ENCODE measurements at regions not wholly inside any gene's neighbourhood (a gene's known extent, or its start where the extent isn't known, plus 50 kb on each side); places are given as distances from the start of the nearest gene placed in this dataset.

DNA sequence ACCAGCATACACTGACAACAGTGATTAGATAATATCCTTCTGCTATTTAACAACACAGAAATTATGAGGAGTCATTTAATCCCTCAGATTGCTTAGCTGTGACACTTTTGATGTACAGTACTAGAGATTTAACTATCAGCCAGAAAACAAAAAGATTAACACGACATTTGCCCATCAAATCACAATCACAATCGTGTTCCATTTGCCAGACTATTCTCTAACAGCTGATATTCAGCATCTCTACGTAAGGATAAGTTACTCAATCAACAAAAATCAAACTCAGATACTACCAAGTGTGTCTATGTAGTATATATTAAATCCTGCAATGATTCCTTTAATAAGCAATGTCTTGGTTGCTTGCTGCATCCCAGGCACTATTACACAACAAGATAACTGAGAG is 558.7 kb upstream of the USP15 start:
- Histone ChIP-seq H3K36me3 (ENCODE audit: low read depth) (no peaks in the 10 kb centered on the region), H3K79me2 (ENCODE audit: low read depth) (no peaks in the 10 kb centered on the region), H3F3A (ENCODE audit: insufficient read depth, low read depth) (no peaks in the 10 kb centered on the region), H3K27ac (no peak overlapping the region), H3K27me3 (ENCODE audit: insufficient read depth, low read depth) (no peaks in the 10 kb centered on the region), H2AFZ (no peak overlapping the region), H3K9me3 (ENCODE audit: insufficient read depth, low read depth) (no peaks in the 10 kb centered on the region; the same call in 1 of the 2 replicates), H3K4me2 (no peak overlapping the region), H4K20me1 (ENCODE audit: insufficient read depth) (no peaks in the 10 kb centered on the region), H3K4me1 (replicated peaks; ENCODE audit: insufficient read depth) (no peaks in the 10 kb centered on the region), H3K4me3 (no peak overlapping the region), H3K9me2 (ENCODE audit: insufficient read depth) (no peaks in the 10 kb centered on the region)
- intact Hi-C loops (cut with micrococcal nuclease; ENCODE audit: unreplicated experiment): no loop called here
- POLR2A ChIA-PET (ENCODE audit: unreplicated experiment): no interaction called here
- no peak for DNase-seq
- CTCF ChIA-PET: no interaction called here
- no peak for TF ChIP-seq EZH2 (IDR thresholded peaks at IDR 0.05; ENCODE audit: low read depth)
- TF ChIP-seq, protein P1, sequence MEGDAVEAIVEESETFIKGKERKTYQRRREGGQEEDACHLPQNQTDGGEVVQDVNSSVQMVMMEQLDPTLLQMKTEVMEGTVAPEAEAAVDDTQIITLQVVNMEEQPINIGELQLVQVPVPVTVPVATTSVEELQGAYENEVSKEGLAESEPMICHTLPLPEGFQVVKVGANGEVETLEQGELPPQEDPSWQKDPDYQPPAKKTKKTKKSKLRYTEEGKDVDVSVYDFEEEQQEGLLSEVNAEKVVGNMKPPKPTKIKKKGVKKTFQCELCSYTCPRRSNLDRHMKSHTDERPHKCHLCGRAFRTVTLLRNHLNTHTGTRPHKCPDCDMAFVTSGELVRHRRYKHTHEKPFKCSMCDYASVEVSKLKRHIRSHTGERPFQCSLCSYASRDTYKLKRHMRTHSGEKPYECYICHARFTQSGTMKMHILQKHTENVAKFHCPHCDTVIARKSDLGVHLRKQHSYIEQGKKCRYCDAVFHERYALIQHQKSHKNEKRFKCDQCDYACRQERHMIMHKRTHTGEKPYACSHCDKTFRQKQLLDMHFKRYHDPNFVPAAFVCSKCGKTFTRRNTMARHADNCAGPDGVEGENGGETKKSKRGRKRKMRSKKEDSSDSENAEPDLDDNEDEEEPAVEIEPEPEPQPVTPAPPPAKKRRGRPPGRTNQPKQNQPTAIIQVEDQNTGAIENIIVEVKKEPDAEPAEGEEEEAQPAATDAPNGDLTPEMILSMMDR (conservative IDR thresholded peaks at IDR 0.05): no peak
- no TSS peak for BruUV-seq (replicated peaks)

DNA sequence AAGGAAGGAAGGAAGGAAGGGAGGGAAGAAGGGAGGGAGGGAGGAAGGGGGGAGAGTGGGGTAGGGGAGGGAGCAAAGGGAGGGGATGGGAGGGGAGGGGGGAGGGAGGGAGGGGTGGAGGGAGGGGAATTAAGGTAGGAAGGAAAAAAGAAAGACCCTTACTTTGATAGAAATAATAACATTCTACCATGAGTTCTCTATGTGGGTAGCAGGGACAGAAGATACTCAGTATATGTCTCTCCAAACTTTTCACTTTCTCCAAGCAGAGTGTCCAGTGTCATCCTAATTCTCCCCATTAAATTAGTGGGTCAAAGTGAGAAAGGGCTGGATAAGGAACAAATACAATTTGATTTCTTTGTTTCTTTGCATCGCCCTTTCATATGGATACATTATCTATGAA is 553.4 kb upstream of the USP15 start:
- Histone ChIP-seq H3K9me2 (ENCODE audit: insufficient read depth) (no peaks in the 10 kb centered on the region), H3K27ac (no peak overlapping the region), H3K4me2 (no peak overlapping the region), H3K9me3 (ENCODE audit: insufficient read depth, low read depth) (no peaks in the 10 kb centered on the region; the same call in 1 of the 2 replicates), H3K4me1 (replicated peaks; ENCODE audit: insufficient read depth) (no peaks in the 10 kb centered on the region), H2AFZ (no peak overlapping the region), H3K27me3 (ENCODE audit: insufficient read depth, low read depth) (no peaks in the 10 kb centered on the region), H3K36me3 (ENCODE audit: low read depth) (no peaks in the 10 kb centered on the region), H3F3A (ENCODE audit: insufficient read depth, low read depth) (no peaks in the 10 kb centered on the region), H3K4me3 (no peak overlapping the region), H3K79me2 (ENCODE audit: low read depth) (no peaks in the 10 kb centered on the region), H4K20me1 (ENCODE audit: insufficient read depth) (no peaks in the 10 kb centered on the region)
- DNase-seq: no peak
- ChIA-PET POLR2A (ENCODE audit: unreplicated experiment) (no interaction called here), CTCF (no interaction called here)
- intact Hi-C loops (cut with micrococcal nuclease; ENCODE audit: unreplicated experiment): no loop called here
- no TSS peak for BruUV-seq (replicated peaks)
- TF ChIP-seq EZH2 (IDR thresholded peaks at IDR 0.05; ENCODE audit: low read depth): no peak
- TF ChIP-seq, protein P1 (conservative IDR thresholded peaks at IDR 0.05): no peak

DNA sequence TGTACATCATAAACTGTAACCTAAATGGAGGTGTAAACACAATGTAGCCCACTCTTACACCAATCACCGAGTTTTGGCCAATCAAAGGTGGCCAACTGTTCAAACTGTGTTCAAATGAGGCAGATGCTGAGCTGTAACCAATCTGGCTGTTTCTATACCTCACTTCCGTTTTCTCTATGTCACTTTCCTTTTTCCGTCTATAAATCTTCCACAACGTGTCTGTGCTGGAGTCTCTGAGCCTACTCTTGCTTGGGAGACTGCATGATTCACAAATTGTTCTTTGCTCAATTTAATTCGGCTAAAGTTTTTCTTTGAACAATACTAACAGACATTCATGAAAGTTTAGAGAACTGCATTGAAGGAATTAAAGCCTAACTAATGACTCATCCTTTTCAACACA is 547.1 kb upstream of the USP15 start:
- H3K79me2 ChIP-seq (ENCODE audit: low read depth): no peaks in the 10 kb centered on the region
- ChIA-PET CTCF (no interaction called here), POLR2A (ENCODE audit: unreplicated experiment) (no interaction called here)
- H3F3A ChIP-seq (ENCODE audit: insufficient read depth, low read depth): no peaks in the 10 kb centered on the region
- no peaks in the 10 kb centered on the region for H3K27me3 ChIP-seq (ENCODE audit: insufficient read depth, low read depth)
- no peaks in the 10 kb centered on the region for H3K9me3 ChIP-seq (ENCODE audit: insufficient read depth, low read depth)
- intact Hi-C loops (cut with micrococcal nuclease; ENCODE audit: unreplicated experiment): no loop called here
- no peaks in the 10 kb centered on the region for H3K9me2 ChIP-seq (ENCODE audit: insufficient read depth)
- no peak overlapping the region for H2AFZ ChIP-seq
- H3K36me3 ChIP-seq (ENCODE audit: low read depth): no peaks in the 10 kb centered on the region
- BruUV-seq (replicated peaks): no TSS peak
- no peak overlapping the region for H3K27ac ChIP-seq
- DNase-seq: no peak
- no peaks in the 10 kb centered on the region for H3K4me1 ChIP-seq (replicated peaks; ENCODE audit: insufficient read depth)
- TF ChIP-seq, protein P1 (conservative IDR thresholded peaks at IDR 0.05): no peak
- no peak for TF ChIP-seq EZH2 (IDR thresholded peaks at IDR 0.05; ENCODE audit: low read depth)
- no peak overlapping the region for H3K4me2 ChIP-seq
- H4K20me1 ChIP-seq (ENCODE audit: insufficient read depth): no peaks in the 10 kb centered on the region
- no peak overlapping the region for H3K4me3 ChIP-seq
